DOHH2 (cell line): ENCODE measurements at regions not wholly inside any gene's neighbourhood (a gene's known extent, or its start where the extent isn't known, plus 50 kb on each side); places are given as distances from the start of the nearest gene placed in this dataset.

Experiments used
- H3F3A ChIP-seq: fragments of 200-600 bp; sonication (generic), shearing (Covaris generic); 2 replicates; pipeline ENCODE4 v1.6.0; 2016; ENCODE audit warnings: antibody characterized with exemption, mild to moderate bottlenecking; ENCODE audit not compliant: control insufficient read depth, insufficient read depth
- H3K27ac ChIP-seq: fragments of 200-600 bp; sonication (generic); 2 replicates; pipeline ENCODE4 v1.5.1; 2014; ENCODE audit warnings: low read depth, mild to moderate bottlenecking, low read length, moderate library complexity
- H3K27me3 ChIP-seq: fragments of 200-600 bp; sonication (generic); 2 replicates; pipeline ENCODE4 v1.6.1; 2014; ENCODE audit warnings: mild to moderate bottlenecking, low read length, mixed read lengths; ENCODE audit not compliant: control insufficient read depth
- H3K36me3 ChIP-seq: fragments of 200-600 bp; sonication (generic); 2 replicates; pipeline ENCODE4 v1.6.1; 2014; ENCODE audit warnings: mild to moderate bottlenecking, low read length, moderate library complexity, mixed read lengths; ENCODE audit not compliant: control insufficient read depth
- H3K4me1 ChIP-seq: fragments of 200-600 bp; sonication (generic); 2 replicates; pipeline ENCODE4 v1.6.1; 2014; ENCODE audit warnings: mild to moderate bottlenecking, low read length, mixed read lengths; ENCODE audit not compliant: control insufficient read depth
- H3K4me2 ChIP-seq: fragments of 200-600 bp; sonication (generic); 2 replicates; pipeline ENCODE4 v1.6.0; 2014; ENCODE audit warnings: mild to moderate bottlenecking, low read length, moderate library complexity
- H3K4me3 ChIP-seq: fragments of 200-600 bp; sonication (generic); 2 replicates; pipeline ENCODE4 v1.5.1; 2014; ENCODE audit warnings: mild to moderate bottlenecking, low read length, mixed read lengths
- H3K79me2 ChIP-seq: fragments of 200-600 bp; sonication (generic); 2 replicates; pipeline ENCODE4 v1.6.1; 2014; ENCODE audit warnings: mild to moderate bottlenecking, low read length, mixed read lengths; ENCODE audit not compliant: control insufficient read depth
- H3K9me2 ChIP-seq: fragments of 200-600 bp; sonication (generic); replicated peaks from 2 replicates; pipeline ENCODE4 v1.6.1; 2014; ENCODE audit warnings: mild to moderate bottlenecking, low read length, mixed read lengths; ENCODE audit not compliant: control insufficient read depth
- H3K9me3 ChIP-seq: fragments of 200-600 bp; sonication (generic); 2 replicates; pipeline ENCODE4 v1.6.1; 2014; ENCODE audit warnings: antibody characterized with exemption, low read length, mixed read lengths; ENCODE audit not compliant: control insufficient read depth, insufficient read depth
- H4K20me1 ChIP-seq: fragments of 200-600 bp; sonication (generic); 2 replicates; pipeline ENCODE4 v1.6.0; 2014; ENCODE audit warnings: low read depth, mild to moderate bottlenecking, antibody characterized with exemption, low read length, moderate library complexity; ENCODE audit not compliant: control insufficient read depth, insufficient read depth
- CTCF ChIP-seq: fragments of 200-600 bp; sonication (generic); IDR thresholded peaks from one replicate; pipeline ENCODE4 v1.5.1; 2014; ENCODE audit warnings: antibody characterized with exemption, mild to moderate bottlenecking, low read depth, low read length; ENCODE audit not compliant: poor library complexity, severe bottlenecking
- EZH2phosphoT487 ChIP-seq: fragments of 200-600 bp; sonication (generic); IDR thresholded peaks from 2 replicates; pipeline ENCODE4 v1.6.1; 2017; ENCODE audit warnings: borderline replicate concordance, mild to moderate bottlenecking, antibody characterized with exemption, low read length, moderate library complexity, mixed read lengths

DNA sequence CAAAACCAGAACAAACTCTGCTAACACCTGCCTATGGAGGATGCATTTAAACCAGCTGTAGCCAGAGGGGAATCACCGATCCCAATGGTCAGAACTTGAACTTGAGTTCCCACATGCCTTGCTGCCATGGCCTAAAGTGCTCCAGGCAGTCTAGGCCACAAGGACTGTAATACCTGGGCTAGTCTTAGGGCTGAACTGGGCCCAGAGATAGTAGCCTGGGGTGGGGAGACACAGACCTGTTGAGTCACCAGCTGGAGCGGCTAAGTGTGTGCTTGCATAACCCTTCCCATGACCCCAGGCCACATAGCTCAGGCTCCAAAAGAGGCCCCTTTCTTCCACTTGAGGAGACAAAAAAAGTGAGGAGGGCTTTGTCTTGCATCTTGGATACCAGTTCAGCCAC is 515.0 kb upstream of the DDX18 start:
- H3K36me3 ChIP-seq = no peaks in the 10 kb centered on the region
- H3K4me3 ChIP-seq = no peak overlapping the region
- no peak overlapping the region for H3K4me2 ChIP-seq
- 0 out of 2 replicates have a peak, but pooled peaks cover 4% of the 10 kb centered on the region for H3K9me3 ChIP-seq
- H3K9me2 ChIP-seq = no peaks in the 10 kb centered on the region
- H3K4me1 ChIP-seq = no peaks in the 10 kb centered on the region
- H3F3A ChIP-seq = no peaks in the 10 kb centered on the region
- no peaks in the 10 kb centered on the region for H3K79me2 ChIP-seq
- no peak overlapping the region for H3K27ac ChIP-seq
- TF ChIP-seq CTCF = no peak
- no peak for TF ChIP-seq EZH2phosphoT487
- no peaks in the 10 kb centered on the region for H4K20me1 ChIP-seq
- no peaks in the 10 kb centered on the region for H3K27me3 ChIP-seq

DNA sequence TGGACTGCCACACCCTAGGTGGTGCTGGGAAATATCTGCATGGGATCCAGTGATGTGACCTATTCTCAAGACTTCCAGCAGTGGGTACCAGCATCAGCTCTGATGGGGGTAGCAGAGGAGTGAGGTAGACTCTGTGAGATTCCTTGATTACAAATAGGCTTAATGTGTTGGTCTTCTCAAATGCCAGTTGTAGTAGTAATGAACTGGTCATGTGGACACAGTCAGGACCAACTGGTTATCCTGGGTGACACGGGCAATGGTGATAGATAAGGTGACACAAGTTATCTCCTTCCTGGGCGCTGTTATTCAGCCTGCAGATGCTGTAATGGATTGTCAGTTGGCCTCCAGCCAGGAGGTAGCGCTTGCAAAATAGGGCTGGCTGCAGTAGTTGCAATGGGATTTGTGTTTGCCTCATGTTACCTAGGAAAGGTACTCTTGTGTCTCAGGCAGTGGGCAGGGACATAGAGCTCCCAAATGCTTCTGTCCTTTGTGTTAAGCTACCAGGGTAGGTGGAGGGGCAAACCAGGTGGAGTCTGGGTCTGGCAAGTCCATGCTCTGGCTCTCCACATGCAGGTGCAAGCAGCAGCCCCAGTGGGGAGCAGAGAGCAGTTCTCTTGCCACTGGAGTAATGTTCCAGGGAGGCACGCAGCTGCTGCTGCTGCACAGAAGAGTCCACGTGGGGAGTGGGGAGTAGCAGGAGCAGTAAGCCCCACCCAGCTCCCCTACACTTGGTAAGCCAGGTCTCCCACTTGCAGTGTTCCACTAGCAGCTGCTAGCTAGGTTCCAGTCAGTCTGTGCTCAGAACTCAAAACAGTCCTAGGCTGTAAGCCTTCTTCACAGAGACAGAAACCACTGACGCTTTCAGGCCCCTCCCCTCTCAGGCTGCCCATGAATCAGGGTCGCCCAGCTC is 505.4 kb upstream of the DDX18 start:
- H3K4me3 ChIP-seq = no peak overlapping the region
- no peaks in the 10 kb centered on the region for H3F3A ChIP-seq
- H3K27me3 ChIP-seq = no peaks in the 10 kb centered on the region
- H3K9me3 ChIP-seq = no peaks in the 10 kb centered on the region
- H3K4me1 ChIP-seq = no peaks in the 10 kb centered on the region
- no peak overlapping the region for H3K27ac ChIP-seq
- H3K4me2 ChIP-seq = no peak overlapping the region
- no peaks in the 10 kb centered on the region for H4K20me1 ChIP-seq
- no peaks in the 10 kb centered on the region for H3K36me3 ChIP-seq
- H3K79me2 ChIP-seq = no peaks in the 10 kb centered on the region
- no peaks in the 10 kb centered on the region for H3K9me2 ChIP-seq
- no peak for TF ChIP-seq CTCF
- TF ChIP-seq EZH2phosphoT487 = no peak

- Histone ChIP-seq H3K4me2 (no peak overlapping the region), H3K36me3 (no peaks in the 10 kb centered on the region), H3K9me2 (no peaks in the 10 kb centered on the region), H3K27me3 (no peaks in the 10 kb centered on the region), H4K20me1 (no peaks in the 10 kb centered on the region), H3K27ac (no peak overlapping the region), H3K79me2 (no peaks in the 10 kb centered on the region), H3K4me1 (no peaks in the 10 kb centered on the region), H3F3A (no peaks in the 10 kb centered on the region), H3K4me3 (no peak overlapping the region), H3K9me3 (no peaks in the 10 kb centered on the region)
- TF ChIP-seq EZH2phosphoT487 = no peak
- no peak for TF ChIP-seq CTCF
Observed at GRCh38 chr2:117321816-117322215, 492.7 kb upstream of the DDX18 start.
